ENCODE measurements at regions not wholly inside any gene's neighbourhood (a gene's known extent, or its start where the extent isn't known, plus 50 kb on each side); places are given as distances from the start of the nearest gene placed in this dataset.

- no peak for TF ChIP-seq GATA1 (IDR thresholded peaks at IDR 0.05; ENCODE audit: low read depth, low read length)
- TF ChIP-seq POLR2A (IDR thresholded peaks at IDR 0.05; ENCODE audit: low read length), result no peak
- DNase-seq, result no peak
Observed at GRCh38 chr5:1946776-1947175, 64.1 kb upstream of the IRX4 start.

- DNase-seq, result no peak
- TF ChIP-seq POLR2A (IDR thresholded peaks at IDR 0.05; ENCODE audit: low read length) (no peak), GATA1 (IDR thresholded peaks at IDR 0.05; ENCODE audit: low read depth, low read length) (no peak)
Observed at GRCh38 chr5:1946122-1946677, 63.5 kb upstream of the IRX4 start.

- no peak for DNase-seq
- TF ChIP-seq GATA1 (IDR thresholded peaks at IDR 0.05; ENCODE audit: low read depth, low read length), result no peak
- no peak for TF ChIP-seq POLR2A (IDR thresholded peaks at IDR 0.05; ENCODE audit: low read length)
Observed at GRCh38 chr5:1945606-1946005, 62.9 kb upstream of the IRX4 start.

DNA sequence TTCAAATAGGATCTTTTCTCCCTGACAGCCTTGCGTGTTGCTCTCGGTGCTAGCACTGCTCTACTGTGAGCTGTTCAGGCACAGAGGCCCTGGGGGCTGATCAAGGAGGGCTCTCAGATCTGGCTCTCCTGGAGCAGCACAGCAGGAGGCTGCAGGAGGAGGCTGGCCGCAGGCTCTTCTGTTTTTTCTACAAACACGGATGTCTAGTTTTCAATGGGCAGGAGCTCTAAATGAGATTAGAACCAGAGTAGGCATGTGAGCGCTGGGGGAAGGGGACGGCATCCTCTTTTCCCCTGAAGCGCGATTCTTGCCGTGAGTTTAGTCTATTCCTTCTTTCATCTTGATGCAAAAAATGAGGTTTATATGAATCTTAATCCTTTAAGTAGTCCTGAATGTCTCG, 61.7 kb upstream of the IRX4 start:
- TF ChIP-seq GATA1 (IDR thresholded peaks at IDR 0.05; ENCODE audit: low read depth, low read length) (no peak), POLR2A (IDR thresholded peaks at IDR 0.05; ENCODE audit: low read length) (no peak)
- DNase-seq, result no peak

DNA sequence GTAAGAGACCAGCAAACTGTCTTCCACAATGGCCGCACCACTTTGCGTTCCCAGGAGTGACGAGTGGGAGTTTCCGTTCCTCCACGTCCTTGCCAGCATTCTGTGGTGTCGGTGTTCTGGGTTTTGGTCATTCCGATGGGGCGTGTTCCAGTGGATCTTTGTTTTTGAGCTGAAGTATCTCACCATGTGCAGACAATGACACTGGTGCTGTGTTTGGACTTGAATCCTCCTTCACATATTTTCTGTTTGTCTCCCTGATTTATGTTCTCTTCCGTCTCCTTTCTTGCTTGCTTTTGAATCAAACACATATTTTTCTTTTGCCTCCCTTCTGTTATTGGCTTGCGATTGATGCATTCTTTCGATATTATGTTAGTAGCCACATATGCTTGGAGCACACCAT, 60.8 kb upstream of the IRX4 start:
- DNase-seq, result no peak
- TF ChIP-seq POLR2A (IDR thresholded peaks at IDR 0.05; ENCODE audit: low read length) (no peak), GATA1 (IDR thresholded peaks at IDR 0.05; ENCODE audit: low read depth, low read length) (no peak)

- no peak for DNase-seq
- TF ChIP-seq GATA1 (IDR thresholded peaks at IDR 0.05; ENCODE audit: low read depth, low read length) (no peak), POLR2A (IDR thresholded peaks at IDR 0.05; ENCODE audit: low read length) (no peak)
Observed at GRCh38 chr5:1942630-1943029, 59.9 kb upstream of the IRX4 start.

DNA sequence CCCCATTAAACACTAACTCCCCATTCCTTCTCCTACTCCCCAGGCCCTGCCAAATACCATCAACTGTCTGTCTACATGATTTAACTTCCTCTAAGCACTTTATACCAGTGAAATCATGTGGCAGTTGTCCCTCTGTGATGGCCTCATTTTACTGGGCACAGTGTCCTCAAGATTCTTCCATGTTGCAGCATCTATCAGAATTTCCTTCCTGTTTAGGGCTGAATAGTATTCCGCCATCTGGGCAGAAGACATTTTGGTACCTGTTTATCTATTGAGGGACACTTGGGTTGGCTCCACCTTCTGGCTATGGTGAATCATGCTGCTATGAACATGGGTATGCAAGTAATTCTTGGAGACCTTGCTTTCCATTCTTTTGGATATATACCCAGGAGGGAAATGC, 59.4 kb upstream of the IRX4 start:
- TF ChIP-seq POLR2A (IDR thresholded peaks at IDR 0.05; ENCODE audit: low read length) (no peak), GATA1 (IDR thresholded peaks at IDR 0.05; ENCODE audit: low read depth, low read length) (no peak)
- no peak for DNase-seq

DNA sequence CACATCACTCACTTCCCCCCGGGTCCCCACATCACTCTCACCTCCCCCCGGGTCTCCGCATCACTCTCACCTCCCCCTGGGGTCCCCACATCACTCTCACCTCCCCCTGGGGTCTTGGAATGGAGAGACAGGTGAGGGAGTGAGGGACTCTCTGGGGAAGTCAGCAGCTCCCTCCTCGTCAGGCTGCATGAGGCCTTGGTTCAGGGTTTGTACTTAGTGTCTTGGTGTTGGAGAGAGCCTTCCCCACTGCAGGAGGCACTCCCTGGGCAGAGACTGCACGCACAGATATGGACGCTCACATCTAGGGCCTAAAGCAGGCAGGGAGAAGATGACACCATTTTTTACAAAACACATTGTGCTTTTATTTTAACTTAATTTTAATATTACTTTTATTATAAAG, 56.5 kb upstream of the IRX4 start:
- DNase-seq, result no peak
- TF ChIP-seq GATA1 (IDR thresholded peaks at IDR 0.05; ENCODE audit: low read depth, low read length), result no peak
- no peak for TF ChIP-seq POLR2A (IDR thresholded peaks at IDR 0.05; ENCODE audit: low read length)

DNA sequence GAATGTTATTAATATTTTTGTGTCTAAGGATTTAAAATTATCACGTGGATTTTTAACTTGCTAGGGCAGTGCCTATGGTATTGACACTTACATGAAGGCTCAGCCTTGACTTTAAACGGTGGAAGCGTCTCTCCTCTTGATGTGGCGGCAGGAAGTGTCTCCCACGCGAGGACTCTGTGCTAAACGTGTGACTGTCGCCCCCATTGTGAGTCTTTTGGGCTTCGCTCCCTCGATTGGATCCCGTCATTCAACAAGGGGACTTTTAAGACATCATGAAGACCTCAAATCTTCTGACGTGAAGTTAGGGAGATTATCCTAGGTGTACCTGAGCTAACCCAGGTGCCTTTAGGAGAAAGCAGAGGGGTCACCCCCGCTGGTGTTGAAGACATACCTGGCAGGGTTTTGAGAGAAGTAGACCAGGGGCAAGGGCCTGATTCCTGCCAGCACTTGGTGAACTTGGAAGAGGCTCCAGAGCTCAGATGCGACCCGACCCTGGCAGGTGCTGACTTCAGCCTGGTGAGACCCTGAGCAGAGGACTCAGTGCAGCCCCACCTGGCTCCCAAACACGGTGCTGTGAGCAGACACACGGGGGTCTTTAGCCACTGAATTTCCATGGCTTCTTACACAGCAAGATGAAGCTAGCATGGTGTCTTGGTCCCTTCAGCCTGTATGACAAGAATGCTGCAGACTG, 55.7 kb upstream of the IRX4 start:
- no peak for TF ChIP-seq POLR2A (IDR thresholded peaks at IDR 0.05; ENCODE audit: low read length)
- TF ChIP-seq GATA1 (IDR thresholded peaks at IDR 0.05; ENCODE audit: low read depth, low read length), result no peak
- DNase-seq, result no peak

- no peak for DNase-seq
- TF ChIP-seq GATA1 (IDR thresholded peaks at IDR 0.05; ENCODE audit: low read depth, low read length), result no peak
- TF ChIP-seq POLR2A (IDR thresholded peaks at IDR 0.05; ENCODE audit: low read length), result no peak
Observed at GRCh38 chr5:1937590-1937989, 54.9 kb upstream of the IRX4 start.

GRCh38 chr5:1936901-1937300, 54.2 kb upstream of the IRX4 start:
- no peak for DNase-seq
- TF ChIP-seq POLR2A (IDR thresholded peaks at IDR 0.05; ENCODE audit: low read length) (no peak), GATA1 (IDR thresholded peaks at IDR 0.05; ENCODE audit: low read depth, low read length) (no peak)

DNA sequence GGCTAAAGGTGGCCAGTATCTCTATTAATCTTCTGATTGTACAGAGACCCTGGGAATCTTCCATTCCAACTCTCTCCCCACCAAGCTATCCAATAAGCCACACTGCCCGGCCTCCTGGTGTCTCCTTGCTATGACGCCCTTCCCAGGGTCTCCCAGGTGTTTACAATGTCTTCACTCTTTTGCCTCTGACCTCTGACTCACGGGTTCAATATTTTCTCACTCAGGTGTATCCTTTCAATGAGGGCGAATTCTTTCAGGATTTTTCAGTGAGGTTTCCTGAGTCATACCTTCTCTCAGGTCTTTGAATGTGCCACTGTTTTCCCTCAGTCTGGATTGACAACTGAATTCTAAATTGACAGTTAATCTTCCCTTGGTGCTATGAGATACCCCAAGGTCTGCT, 53.7 kb upstream of the IRX4 start:
- no peak for DNase-seq
- no peak for TF ChIP-seq POLR2A (IDR thresholded peaks at IDR 0.05; ENCODE audit: low read length)
- TF ChIP-seq GATA1 (IDR thresholded peaks at IDR 0.05; ENCODE audit: low read depth, low read length), result no peak

- TF ChIP-seq POLR2A (IDR thresholded peaks at IDR 0.05; ENCODE audit: low read length), result no peak
- TF ChIP-seq GATA1 (IDR thresholded peaks at IDR 0.05; ENCODE audit: low read depth, low read length), result no peak
- DNase-seq, result no peak
Observed at GRCh38 chr5:1934801-1935429, 52.2 kb upstream of the IRX4 start.

DNA sequence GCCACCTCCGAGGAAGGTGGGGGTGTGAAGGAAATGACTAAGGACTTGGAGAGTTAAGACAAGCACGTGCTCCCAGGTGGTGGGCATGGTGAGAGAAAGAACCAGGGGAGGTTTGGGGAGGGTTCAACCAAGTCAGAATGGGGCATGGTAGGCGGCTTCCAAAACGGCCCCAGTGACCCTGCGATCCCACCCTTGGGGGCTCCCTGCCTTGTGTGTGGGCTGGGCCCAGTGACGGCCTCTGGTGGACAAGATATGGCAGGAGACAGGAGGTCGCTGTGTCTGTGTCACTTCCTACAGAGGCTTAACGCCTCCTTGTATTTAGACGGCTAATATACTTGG, 51.3 kb upstream of the IRX4 start:
- DNase-seq, result no peak

More for the DNA sequence above, 51.3 kb upstream of the IRX4 start:
- TF ChIP-seq GATA1 (IDR thresholded peaks at IDR 0.05; ENCODE audit: low read depth, low read length) (no peak), POLR2A (IDR thresholded peaks at IDR 0.05; ENCODE audit: low read length) (no peak)
